ENCODE measurements at regions not wholly inside any gene's neighbourhood (a gene's known extent, or its start where the extent isn't known, plus 50 kb on each side); places are given as distances from the start of the nearest gene placed in this dataset.

DNA sequence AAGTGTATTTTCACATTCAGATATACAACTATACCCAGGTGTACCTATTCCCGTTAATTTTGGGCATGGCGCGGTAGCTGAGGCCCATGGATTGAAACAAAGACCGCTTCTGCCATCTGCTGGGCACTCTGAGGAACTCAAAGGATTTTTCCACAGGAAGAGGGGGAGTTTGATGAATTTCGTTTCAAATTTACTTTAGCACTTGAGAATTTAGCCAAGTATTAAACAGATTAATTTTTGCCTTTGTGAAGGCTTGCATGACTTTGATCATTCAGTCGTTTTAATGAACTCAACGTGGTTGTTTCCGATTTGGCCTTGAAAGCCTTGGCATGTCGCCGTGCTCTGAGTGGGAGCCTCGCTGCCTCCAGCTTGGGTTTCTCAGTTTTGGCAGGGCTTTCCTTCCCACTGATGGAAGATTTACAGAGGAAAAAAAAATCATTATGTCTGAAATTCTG, 153.2 kb upstream of the DDHD1 start:
- Histone ChIP-seq H3K79me2 (replicated peaks; ENCODE audit: insufficient read depth) (no peaks in the 10 kb centered on the region), H3K4me3 (no peak overlapping the region)

More for the DNA sequence above, 153.2 kb upstream of the DDHD1 start:
- TF ChIP-seq, protein P1, sequence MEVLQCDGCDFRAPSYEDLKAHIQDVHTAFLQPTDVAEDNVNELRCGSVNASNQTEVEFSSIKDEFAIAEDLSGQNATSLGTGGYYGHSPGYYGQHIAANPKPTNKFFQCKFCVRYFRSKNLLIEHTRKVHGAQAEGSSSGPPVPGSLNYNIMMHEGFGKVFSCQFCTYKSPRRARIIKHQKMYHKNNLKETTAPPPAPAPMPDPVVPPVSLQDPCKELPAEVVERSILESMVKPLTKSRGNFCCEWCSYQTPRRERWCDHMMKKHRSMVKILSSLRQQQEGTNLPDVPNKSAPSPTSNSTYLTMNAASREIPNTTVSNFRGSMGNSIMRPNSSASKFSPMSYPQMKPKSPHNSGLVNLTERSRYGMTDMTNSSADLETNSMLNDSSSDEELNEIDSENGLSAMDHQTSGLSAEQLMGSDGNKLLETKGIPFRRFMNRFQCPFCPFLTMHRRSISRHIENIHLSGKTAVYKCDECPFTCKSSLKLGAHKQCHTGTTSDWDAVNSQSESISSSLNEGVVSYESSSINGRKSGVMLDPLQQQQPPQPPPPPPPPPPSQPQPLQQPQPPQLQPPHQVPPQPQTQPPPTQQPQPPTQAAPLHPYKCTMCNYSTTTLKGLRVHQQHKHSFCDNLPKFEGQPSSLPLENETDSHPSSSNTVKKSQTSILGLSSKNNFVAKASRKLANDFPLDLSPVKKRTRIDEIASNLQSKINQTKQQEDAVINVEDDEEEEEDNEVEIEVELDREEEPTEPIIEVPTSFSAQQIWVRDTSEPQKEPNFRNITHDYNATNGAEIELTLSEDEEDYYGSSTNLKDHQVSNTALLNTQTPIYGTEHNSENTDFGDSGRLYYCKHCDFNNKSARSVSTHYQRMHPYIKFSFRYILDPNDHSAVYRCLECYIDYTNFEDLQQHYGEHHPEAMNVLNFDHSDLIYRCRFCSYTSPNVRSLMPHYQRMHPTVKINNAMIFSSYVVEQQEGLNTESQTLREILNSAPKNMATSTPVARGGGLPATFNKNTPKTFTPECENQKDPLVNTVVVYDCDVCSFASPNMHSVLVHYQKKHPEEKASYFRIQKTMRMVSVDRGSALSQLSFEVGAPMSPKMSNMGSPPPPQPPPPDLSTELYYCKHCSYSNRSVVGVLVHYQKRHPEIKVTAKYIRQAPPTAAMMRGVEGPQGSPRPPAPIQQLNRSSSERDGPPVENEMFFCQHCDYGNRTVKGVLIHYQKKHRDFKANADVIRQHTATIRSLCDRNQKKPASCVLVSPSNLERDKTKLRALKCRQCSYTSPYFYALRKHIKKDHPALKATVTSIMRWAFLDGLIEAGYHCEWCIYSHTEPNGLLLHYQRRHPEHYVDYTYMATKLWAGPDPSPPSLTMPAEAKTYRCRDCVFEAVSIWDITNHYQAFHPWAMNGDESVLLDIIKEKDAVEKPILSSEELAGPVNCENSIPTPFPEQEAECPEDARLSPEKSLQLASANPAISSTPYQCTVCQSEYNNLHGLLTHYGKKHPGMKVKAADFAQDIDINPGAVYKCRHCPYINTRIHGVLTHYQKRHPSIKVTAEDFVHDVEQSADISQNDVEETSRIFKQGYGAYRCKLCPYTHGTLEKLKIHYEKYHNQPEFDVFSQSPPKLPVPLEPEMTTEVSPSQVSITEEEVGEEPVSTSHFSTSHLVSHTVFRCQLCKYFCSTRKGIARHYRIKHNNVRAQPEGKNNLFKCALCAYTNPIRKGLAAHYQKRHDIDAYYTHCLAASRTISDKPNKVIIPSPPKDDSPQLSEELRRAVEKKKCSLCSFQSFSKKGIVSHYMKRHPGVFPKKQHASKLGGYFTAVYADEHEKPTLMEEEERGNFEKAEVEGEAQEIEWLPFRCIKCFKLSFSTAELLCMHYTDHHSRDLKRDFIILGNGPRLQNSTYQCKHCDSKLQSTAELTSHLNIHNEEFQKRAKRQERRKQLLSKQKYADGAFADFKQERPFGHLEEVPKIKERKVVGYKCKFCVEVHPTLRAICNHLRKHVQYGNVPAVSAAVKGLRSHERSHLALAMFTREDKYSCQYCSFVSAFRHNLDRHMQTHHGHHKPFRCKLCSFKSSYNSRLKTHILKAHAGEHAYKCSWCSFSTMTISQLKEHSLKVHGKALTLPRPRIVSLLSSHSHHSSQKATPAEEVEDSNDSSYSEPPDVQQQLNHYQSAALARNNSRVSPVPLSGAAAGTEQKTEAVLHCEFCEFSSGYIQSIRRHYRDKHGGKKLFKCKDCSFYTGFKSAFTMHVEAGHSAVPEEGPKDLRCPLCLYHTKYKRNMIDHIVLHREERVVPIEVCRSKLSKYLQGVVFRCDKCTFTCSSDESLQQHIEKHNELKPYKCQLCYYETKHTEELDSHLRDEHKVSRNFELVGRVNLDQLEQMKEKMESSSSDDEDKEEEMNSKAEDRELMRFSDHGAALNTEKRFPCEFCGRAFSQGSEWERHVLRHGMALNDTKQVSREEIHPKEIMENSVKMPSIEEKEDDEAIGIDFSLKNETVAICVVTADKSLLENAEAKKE (CRISPR knock-in tag; IDR thresholded peaks at IDR 0.05), result no peak
- TF ChIP-seq CTCF (conservative IDR thresholded peaks at IDR 0.05; ENCODE audit: low read depth in 2 of 2), result peak; percentile 88 to 92
- no peak for TF ChIP-seq ZNF331 (CRISPR knock-in tag; IDR thresholded peaks at IDR 0.05; ENCODE audit: low read depth)
- no peak for TF ChIP-seq CREB1 (CRISPR knock-in tag; IDR thresholded peaks at IDR 0.05; ENCODE audit: low read depth)
- no peaks in the 10 kb centered on the region for H3K4me1 ChIP-seq (ENCODE audit: insufficient read depth)
- 0 out of 2 replicates have a peak, but pooled peaks cover 4% of the 10 kb centered on the region for H4K20me1 ChIP-seq (replicated peaks; ENCODE audit: insufficient read depth)
- no peak overlapping the region for H2AFZ ChIP-seq
- ATAC-seq (peak; percentile 83), DNase-seq (ENCODE audit: low spot score) (peak; percentile 74)
- Mint-ChIP-seq H3K9me3 (peaks cover 23% of the 10 kb centered on the region), H3K4me3 (no peak overlapping the region), H3K27ac (no peak overlapping the region), H3K27me3 (ENCODE audit: insufficient read depth, low read depth, poor library complexity) (peaks cover 2% of the 10 kb centered on the region), H3K36me3 (ENCODE audit: low read depth) (peaks cover 20% of the 10 kb centered on the region; the same call in 2 of the 3 replicates), H3K4me1 (peaks cover 10% of the 10 kb centered on the region; the same call in 2 of the 3 replicates)
- H3K9me2 ChIP-seq (ENCODE audit: insufficient read depth), result no peaks in the 10 kb centered on the region
- H3K27ac ChIP-seq (ENCODE audit: low read depth), result no peak overlapping the region
- H3K36me3 ChIP-seq (ENCODE audit: insufficient read depth), result no peaks in the 10 kb centered on the region
- H3K27me3 ChIP-seq (ENCODE audit: insufficient read depth), result no peaks in the 10 kb centered on the region
- no peak overlapping the region for H3K4me2 ChIP-seq
- no peaks in the 10 kb centered on the region for H3F3A ChIP-seq (replicated peaks; ENCODE audit: low read depth)

Data from GM23338 (cell line).